C4-2B (cell line): ENCODE measurements at regions not wholly inside any gene's neighbourhood (a gene's known extent, or its start where the extent isn't known, plus 50 kb on each side); places are given as distances from the start of the nearest gene placed in this dataset.

Experiments used
- CTCF ChIP-seq: fragments of 450-650 bp; conservative IDR thresholded peaks from 2 replicates; pipeline ENCODE4 v1.5.1; 2017; ENCODE audit warnings: mild to moderate bottlenecking
- ZFX ChIP-seq: fragments of 450-650 bp; IDR thresholded peaks from 2 replicates; pipeline ENCODE4 v1.6.1; 2017

GRCh38 chr1:239979456-239979855 lies 112.2 kb upstream of the FMN2 start:
- TF ChIP-seq CTCF (no peak), ZFX (no peak)
